HEK293 (cell line): ENCODE measurements at regions not wholly inside any gene's neighbourhood (a gene's known extent, or its start where the extent isn't known, plus 50 kb on each side); places are given as distances from the start of the nearest gene placed in this dataset.

ENCODE experiments used
- TRIM28 ChIP-seq: IDR thresholded peaks from 2 replicates; pipeline ENCODE4 v1.6.1; 2011; ENCODE audit warnings: low read length, control low read depth, borderline replicate concordance
- YY1 ChIP-seq: fragments of 450-650 bp; formaldehyde crosslinking; IDR thresholded peaks from 2 replicates; pipeline ENCODE4 v1.5.1; 2018; ENCODE audit warnings: missing biosample characterization, missing genetic modification characterization
- ZNF239 ChIP-seq: fragments of 450-650 bp; formaldehyde crosslinking; IDR thresholded peaks from 2 replicates; pipeline ENCODE4 v1.5.1; 2016; ENCODE audit warnings: missing biosample characterization, missing genetic modification characterization
- ZNF24 ChIP-seq: fragments of 450-650 bp; formaldehyde crosslinking; IDR thresholded peaks from 2 replicates; pipeline ENCODE4 v1.5.1; 2016; ENCODE audit warnings: missing biosample characterization, missing genetic modification characterization
- ZNF48 ChIP-seq: fragments of 450-650 bp; formaldehyde crosslinking; IDR thresholded peaks from 2 replicates; pipeline ENCODE4 v1.5.1; 2016; ENCODE audit warnings: missing biosample characterization, missing genetic modification characterization
- ZNF621 ChIP-seq: fragments of 450-650 bp; formaldehyde crosslinking; IDR thresholded peaks from 2 replicates; pipeline ENCODE4 v1.5.1; 2017; ENCODE audit warnings: missing biosample characterization, missing genetic modification characterization
- ZNF629 ChIP-seq: fragments of 450-650 bp; formaldehyde crosslinking; IDR thresholded peaks from 2 replicates; pipeline ENCODE4 v1.5.1; 2017; ENCODE audit warnings: missing biosample characterization, missing genetic modification characterization
- TF ChIP-seq, protein P1 (sequence below): fragments of 450-650 bp; formaldehyde crosslinking; IDR thresholded peaks from 2 replicates; pipeline ENCODE4 v1.5.1; 2016; ENCODE audit warnings: missing biosample characterization, missing genetic modification characterization
- TF ChIP-seq, protein P2 (sequence below): fragments of 450-650 bp; formaldehyde crosslinking; IDR thresholded peaks from 2 replicates; pipeline ENCODE4 v1.5.1; 2016; ENCODE audit warnings: missing biosample characterization, missing genetic modification characterization
- TF ChIP-seq, protein P3 (sequence below): fragments of 450-650 bp; formaldehyde crosslinking; IDR thresholded peaks from 2 replicates; pipeline ENCODE4 v1.5.1; 2016; ENCODE audit warnings: missing biosample characterization, missing genetic modification characterization, borderline replicate concordance
- TF ChIP-seq, protein P4 (sequence below): fragments of 450-650 bp; formaldehyde crosslinking; IDR thresholded peaks from 2 replicates; pipeline ENCODE4 v1.5.1; 2016; ENCODE audit warnings: missing biosample characterization, missing genetic modification characterization
- TF ChIP-seq, protein P5 (sequence below): fragments of 450-650 bp; formaldehyde crosslinking; IDR thresholded peaks from 2 replicates; pipeline ENCODE4 v1.5.1; 2017; ENCODE audit warnings: missing biosample characterization, missing genetic modification characterization

DNA sequence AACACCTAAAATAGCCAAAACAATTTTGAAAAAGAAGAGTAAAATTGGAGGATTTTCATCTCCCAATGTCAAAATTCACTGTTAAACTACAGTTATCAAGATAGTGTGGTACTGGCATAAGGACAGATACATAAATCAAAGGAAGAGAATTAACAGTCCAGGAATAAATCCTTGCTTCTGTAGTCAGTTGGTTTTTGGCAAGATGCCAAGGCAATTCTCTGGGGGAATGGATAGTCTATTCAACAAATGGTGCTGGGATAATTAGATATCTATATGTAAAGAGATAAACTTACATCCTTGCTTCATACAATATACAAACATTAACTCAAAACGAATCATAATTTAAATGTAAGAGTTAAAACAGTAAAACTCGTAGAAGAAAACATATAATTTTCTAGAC lies 57.9 kb upstream of the SELENOK start:
- TF ChIP-seq, protein P1, sequence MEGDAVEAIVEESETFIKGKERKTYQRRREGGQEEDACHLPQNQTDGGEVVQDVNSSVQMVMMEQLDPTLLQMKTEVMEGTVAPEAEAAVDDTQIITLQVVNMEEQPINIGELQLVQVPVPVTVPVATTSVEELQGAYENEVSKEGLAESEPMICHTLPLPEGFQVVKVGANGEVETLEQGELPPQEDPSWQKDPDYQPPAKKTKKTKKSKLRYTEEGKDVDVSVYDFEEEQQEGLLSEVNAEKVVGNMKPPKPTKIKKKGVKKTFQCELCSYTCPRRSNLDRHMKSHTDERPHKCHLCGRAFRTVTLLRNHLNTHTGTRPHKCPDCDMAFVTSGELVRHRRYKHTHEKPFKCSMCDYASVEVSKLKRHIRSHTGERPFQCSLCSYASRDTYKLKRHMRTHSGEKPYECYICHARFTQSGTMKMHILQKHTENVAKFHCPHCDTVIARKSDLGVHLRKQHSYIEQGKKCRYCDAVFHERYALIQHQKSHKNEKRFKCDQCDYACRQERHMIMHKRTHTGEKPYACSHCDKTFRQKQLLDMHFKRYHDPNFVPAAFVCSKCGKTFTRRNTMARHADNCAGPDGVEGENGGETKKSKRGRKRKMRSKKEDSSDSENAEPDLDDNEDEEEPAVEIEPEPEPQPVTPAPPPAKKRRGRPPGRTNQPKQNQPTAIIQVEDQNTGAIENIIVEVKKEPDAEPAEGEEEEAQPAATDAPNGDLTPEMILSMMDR (tag by site-specific recombination), result no peak
- no peak for TF ChIP-seq ZNF629
- TF ChIP-seq, protein P2, sequence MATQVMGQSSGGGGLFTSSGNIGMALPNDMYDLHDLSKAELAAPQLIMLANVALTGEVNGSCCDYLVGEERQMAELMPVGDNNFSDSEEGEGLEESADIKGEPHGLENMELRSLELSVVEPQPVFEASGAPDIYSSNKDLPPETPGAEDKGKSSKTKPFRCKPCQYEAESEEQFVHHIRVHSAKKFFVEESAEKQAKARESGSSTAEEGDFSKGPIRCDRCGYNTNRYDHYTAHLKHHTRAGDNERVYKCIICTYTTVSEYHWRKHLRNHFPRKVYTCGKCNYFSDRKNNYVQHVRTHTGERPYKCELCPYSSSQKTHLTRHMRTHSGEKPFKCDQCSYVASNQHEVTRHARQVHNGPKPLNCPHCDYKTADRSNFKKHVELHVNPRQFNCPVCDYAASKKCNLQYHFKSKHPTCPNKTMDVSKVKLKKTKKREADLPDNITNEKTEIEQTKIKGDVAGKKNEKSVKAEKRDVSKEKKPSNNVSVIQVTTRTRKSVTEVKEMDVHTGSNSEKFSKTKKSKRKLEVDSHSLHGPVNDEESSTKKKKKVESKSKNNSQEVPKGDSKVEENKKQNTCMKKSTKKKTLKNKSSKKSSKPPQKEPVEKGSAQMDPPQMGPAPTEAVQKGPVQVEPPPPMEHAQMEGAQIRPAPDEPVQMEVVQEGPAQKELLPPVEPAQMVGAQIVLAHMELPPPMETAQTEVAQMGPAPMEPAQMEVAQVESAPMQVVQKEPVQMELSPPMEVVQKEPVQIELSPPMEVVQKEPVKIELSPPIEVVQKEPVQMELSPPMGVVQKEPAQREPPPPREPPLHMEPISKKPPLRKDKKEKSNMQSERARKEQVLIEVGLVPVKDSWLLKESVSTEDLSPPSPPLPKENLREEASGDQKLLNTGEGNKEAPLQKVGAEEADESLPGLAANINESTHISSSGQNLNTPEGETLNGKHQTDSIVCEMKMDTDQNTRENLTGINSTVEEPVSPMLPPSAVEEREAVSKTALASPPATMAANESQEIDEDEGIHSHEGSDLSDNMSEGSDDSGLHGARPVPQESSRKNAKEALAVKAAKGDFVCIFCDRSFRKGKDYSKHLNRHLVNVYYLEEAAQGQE, result no peak
- TF ChIP-seq YY1, result no peak
- TF ChIP-seq ZNF621 (tag by site-specific recombination), result no peak
- TF ChIP-seq ZNF24, result no peak
- TF ChIP-seq, protein P3, sequence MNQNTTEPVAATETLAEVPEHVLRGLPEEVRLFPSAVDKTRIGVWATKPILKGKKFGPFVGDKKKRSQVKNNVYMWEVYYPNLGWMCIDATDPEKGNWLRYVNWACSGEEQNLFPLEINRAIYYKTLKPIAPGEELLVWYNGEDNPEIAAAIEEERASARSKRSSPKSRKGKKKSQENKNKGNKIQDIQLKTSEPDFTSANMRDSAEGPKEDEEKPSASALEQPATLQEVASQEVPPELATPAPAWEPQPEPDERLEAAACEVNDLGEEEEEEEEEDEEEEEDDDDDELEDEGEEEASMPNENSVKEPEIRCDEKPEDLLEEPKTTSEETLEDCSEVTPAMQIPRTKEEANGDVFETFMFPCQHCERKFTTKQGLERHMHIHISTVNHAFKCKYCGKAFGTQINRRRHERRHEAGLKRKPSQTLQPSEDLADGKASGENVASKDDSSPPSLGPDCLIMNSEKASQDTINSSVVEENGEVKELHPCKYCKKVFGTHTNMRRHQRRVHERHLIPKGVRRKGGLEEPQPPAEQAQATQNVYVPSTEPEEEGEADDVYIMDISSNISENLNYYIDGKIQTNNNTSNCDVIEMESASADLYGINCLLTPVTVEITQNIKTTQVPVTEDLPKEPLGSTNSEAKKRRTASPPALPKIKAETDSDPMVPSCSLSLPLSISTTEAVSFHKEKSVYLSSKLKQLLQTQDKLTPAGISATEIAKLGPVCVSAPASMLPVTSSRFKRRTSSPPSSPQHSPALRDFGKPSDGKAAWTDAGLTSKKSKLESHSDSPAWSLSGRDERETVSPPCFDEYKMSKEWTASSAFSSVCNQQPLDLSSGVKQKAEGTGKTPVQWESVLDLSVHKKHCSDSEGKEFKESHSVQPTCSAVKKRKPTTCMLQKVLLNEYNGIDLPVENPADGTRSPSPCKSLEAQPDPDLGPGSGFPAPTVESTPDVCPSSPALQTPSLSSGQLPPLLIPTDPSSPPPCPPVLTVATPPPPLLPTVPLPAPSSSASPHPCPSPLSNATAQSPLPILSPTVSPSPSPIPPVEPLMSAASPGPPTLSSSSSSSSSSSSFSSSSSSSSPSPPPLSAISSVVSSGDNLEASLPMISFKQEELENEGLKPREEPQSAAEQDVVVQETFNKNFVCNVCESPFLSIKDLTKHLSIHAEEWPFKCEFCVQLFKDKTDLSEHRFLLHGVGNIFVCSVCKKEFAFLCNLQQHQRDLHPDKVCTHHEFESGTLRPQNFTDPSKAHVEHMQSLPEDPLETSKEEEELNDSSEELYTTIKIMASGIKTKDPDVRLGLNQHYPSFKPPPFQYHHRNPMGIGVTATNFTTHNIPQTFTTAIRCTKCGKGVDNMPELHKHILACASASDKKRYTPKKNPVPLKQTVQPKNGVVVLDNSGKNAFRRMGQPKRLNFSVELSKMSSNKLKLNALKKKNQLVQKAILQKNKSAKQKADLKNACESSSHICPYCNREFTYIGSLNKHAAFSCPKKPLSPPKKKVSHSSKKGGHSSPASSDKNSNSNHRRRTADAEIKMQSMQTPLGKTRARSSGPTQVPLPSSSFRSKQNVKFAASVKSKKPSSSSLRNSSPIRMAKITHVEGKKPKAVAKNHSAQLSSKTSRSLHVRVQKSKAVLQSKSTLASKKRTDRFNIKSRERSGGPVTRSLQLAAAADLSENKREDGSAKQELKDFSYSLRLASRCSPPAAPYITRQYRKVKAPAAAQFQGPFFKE (tag by site-specific recombination), result no peak
- no peak for TF ChIP-seq ZNF48 (tag by site-specific recombination)
- TF ChIP-seq, protein P4, sequence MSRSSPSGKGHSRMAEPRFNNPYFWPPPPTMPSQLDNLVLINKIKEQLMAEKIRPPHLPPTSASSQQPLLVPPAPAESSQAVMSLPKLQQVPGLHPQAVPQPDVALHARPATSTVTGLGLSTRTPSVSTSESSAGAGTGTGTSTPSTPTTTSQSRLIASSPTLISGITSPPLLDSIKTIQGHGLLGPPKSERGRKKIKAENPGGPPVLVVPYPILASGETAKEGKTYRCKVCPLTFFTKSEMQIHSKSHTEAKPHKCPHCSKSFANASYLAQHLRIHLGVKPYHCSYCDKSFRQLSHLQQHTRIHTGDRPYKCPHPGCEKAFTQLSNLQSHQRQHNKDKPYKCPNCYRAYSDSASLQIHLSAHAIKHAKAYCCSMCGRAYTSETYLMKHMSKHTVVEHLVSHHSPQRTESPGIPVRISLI (tag by site-specific recombination), result no peak
- TF ChIP-seq, protein P5, sequence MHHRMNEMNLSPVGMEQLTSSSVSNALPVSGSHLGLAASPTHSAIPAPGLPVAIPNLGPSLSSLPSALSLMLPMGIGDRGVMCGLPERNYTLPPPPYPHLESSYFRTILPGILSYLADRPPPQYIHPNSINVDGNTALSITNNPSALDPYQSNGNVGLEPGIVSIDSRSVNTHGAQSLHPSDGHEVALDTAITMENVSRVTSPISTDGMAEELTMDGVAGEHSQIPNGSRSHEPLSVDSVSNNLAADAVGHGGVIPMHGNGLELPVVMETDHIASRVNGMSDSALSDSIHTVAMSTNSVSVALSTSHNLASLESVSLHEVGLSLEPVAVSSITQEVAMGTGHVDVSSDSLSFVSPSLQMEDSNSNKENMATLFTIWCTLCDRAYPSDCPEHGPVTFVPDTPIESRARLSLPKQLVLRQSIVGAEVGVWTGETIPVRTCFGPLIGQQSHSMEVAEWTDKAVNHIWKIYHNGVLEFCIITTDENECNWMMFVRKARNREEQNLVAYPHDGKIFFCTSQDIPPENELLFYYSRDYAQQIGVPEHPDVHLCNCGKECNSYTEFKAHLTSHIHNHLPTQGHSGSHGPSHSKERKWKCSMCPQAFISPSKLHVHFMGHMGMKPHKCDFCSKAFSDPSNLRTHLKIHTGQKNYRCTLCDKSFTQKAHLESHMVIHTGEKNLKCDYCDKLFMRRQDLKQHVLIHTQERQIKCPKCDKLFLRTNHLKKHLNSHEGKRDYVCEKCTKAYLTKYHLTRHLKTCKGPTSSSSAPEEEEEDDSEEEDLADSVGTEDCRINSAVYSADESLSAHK, result no peak
- no peak for TF ChIP-seq ZNF239 (tag by site-specific recombination)
- no peak for TF ChIP-seq TRIM28
